H1 (cell line): ENCODE measurements at regions not wholly inside any gene's neighbourhood (a gene's known extent, or its start where the extent isn't known, plus 50 kb on each side); places are given as distances from the start of the nearest gene placed in this dataset.

ENCODE experiments used
- CHD1 ChIP-seq: IDR thresholded peaks from 2 replicates; pipeline ENCODE4 v1.6.1; 2012; ENCODE audit warnings: low read depth, low read length, improper control_type of control experiment
- NANOG ChIP-seq: IDR thresholded peaks from 2 replicates; pipeline ENCODE4 v1.6.1; 2011; ENCODE audit warnings: low read length, low read depth, mild to moderate bottlenecking, inconsistent platforms; ENCODE audit not compliant: insufficient read depth, poor library complexity, severe bottlenecking

DNA sequence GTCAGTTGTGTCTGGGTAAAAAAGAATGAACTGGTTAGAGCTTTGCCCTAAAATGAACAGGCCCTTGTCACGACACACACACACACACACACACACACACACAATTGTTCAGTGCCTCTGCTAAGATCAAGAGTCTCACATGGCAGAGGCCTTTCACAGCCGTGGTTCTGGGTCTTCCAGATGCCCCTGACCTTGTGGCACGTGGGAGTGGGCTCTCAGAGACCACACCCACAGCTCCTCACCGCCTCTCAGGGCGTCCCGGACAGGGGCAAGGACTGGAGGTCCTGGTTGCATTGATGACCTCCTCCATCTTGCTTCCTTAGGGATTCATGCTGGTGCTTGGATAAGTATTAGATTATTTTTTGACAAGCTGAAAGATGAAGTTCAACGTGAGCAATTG, 101.0 kb downstream of the HSPH1 start (continued):
- no peak for TF ChIP-seq NANOG
- TF ChIP-seq CHD1, result no peak
